Right hindlimb (tissue), 1 donor: ENCODE measurements at regions not wholly inside any gene's neighbourhood (a gene's known extent, or its start where the extent isn't known, plus 50 kb on each side); places are given as distances from the start of the nearest gene placed in this dataset.
"Not testable (repeated sequence)": the region's sequence is repeated elsewhere in the genome, so short reads cannot be mapped to it uniquely, and the experiment has no call there.

Experiments used
- DNase-seq: peaks from one replicate; pipeline ENCODE4 v3.0.0-alpha.2; 2018

DNA sequence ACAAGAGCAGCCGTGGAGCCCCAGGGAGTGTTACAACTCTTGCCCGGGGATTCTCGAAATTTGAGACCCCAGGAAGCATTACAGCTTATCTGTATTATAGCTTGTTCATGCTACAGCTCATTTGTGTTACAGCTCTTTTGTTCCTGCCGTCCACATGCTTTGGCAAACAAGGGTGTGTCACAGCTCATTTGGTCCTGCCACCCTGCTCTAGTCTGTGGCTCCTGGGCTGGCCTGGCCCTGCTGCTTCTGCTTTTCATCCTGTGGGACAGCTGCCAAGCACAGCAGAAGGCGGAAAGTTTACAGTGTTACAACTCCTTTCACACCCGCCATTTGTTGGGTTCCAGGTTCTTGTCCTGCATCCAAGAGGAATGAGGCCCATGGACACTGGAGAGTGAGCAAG is 685.0 kb downstream of the SLCO4C1 start:
- DNase-seq: no peak

DNA sequence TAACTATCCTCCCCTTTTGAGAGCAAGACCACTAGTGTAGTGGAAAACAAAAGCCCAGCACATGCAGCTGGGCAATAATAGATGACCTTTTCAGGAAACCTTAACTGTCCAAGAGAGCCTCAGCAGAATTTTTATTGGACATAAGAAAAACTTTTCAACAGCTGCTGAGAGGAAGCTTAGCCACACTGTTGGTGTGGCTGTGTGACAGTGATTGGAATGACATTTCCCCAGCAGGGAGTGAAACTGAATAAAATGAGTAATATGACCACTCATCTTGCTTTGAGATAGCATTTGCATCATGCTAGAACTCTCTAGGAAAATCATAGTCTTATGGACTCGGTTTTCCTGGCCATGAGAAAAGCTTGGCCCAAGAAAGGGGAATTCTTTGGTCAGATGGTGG is 687.8 kb downstream of the SLCO4C1 start:
- DNase-seq: no peak

DNA sequence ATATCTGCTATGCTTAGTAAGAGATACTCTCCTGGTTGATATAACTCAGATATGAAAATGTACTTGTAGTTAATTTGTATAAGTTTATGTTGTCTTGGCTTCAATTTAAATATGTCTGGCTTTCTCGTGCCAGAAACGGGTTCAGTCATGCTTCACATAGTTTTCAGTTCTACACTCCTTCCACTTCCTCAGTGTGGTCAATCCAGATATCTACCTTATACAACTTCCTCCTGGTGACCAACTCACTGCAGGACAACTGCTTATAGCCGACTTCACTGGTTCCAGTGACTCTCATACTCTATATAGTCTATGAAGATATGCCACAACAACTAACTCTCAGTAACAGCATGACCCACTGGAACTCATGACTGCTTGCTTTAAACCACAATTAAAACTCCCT is 690.4 kb downstream of the SLCO4C1 start:
- no peak for DNase-seq

DNA sequence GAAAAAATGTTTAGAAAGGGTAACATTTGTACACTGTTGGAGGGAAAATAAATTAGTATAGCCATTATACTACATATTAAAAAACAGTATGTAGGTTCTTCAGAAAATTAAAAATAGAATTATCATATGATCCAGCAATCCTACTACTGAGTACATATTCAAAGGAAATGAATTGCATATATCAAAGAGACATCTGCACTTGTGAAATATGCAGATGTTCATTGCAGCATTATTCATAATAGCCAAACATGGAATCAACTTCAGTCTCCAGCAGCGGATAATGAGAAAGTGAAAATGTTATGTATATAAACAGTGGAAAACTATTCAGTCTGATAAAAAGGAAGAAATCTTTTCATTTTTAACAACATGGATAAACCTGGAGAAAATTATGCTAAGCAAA is 695.5 kb downstream of the SLCO4C1 start:
- no peak for DNase-seq

DNA sequence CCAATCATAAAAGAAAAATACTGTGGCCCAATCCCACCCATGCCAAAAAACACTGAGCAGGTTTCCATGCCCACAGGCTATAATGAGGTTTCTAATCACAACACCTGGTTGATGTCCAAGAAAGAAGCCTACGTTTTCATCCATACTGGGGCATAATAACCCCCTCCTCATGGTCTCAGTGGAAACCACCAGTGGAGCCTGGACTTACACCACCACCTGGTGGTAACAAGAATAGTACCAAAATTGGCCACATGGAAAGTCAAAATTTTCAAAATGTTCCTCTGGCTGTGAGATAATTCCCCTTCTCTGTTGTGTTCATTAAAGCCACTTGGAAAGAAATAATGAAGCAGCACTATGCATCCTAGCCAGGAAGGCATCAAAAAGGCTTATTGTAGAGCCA is 687.3 kb upstream of the ST8SIA4 start:
- DNase-seq: no peak

DNA sequence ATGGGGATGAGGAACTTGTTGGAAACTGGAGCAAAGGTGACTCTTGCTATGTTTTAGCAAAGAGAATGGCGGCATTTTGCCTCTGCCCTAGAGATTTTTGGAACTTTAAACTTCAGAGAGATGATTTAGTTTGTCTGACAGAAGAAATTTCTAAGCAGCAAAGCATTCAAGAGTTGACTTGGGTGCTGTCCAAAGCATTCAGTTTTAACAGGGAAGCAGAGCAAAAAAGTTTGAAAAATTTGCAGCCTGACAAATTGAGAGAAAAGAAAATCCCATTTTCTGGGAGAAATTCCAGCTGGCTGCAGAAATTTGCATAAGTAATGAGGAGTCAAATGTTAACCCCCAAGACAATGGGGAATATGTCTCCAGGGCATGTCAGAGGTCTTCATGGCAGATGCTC is 682.3 kb upstream of the ST8SIA4 start:
- no peak for DNase-seq

DNA sequence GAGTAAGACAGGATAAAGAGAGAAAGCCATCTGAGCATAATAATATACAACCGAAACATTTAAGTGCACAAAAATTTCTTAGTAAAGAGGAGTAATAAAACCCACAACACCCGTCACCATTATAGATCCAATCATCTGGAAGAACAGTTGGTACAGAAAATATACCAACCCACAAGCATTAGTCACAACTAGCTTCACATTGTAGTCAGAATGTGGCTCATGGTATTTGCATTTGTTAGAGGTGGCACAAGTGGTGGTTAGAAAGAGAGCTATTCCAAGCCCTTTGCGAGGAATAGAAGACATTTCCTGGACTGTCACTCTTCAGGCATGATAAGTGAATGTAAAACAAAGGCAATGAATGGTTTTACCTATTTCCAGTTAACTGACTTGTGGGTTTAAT is 677.5 kb upstream of the ST8SIA4 start:
- DNase-seq: no peak

DNA sequence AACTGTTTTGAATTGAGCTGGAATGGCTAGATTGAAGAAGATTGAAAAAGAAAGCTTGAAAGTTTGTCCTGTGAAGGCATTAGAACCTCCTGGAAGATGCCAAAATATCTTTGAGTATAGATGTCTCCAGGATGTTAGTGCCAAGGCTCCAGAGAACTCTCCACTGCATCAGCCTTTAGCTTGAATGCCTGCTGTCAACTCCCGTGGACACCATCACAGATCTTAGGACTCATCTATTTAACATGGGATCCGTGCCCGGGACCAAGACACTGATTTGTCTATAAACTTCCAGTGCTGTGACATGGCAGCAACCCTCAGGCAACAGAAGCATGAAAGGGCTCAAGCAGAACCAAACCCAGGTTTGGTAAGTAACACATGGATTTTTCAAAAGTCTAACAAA is 670.9 kb upstream of the ST8SIA4 start:
- DNase-seq: no peak

DNA sequence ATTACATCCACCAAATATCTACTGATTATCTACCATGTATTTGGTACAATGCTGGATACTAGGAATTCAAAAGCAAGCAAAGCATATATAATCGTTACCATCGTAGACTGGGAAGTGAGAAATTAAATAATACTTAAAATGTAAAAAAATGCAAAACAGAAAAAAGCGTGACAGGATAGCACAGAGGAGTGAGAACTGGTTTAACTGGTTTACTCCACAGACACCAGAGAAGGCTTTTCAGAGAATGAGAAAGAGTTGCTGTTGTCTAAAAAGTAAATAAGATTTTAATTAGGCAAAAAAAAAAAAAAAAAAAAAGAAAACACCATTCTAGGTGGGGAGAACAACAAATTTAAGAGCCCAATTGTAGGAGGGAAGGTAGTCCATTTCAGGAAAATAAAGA is 657.9 kb upstream of the ST8SIA4 start:
- no peak for DNase-seq

DNA sequence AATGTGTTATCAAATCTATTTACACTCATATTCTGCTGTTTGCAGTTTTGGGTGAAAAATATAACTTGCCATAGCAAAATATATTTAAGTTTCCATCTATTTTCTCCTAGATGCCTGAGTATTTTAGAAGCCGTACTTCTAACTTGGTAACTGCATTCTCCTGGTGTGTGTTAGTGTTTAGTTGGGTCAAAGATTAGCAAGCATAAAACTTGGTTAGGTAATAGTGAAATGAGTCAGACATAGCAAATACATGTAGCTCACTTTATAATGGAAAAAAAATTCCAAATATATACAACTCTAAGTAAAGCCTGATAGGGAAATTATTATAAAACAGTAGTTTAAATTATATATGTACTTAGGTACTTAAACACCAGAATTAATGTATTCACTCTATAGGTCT is 640.7 kb upstream of the ST8SIA4 start:
- no peak for DNase-seq

DNA sequence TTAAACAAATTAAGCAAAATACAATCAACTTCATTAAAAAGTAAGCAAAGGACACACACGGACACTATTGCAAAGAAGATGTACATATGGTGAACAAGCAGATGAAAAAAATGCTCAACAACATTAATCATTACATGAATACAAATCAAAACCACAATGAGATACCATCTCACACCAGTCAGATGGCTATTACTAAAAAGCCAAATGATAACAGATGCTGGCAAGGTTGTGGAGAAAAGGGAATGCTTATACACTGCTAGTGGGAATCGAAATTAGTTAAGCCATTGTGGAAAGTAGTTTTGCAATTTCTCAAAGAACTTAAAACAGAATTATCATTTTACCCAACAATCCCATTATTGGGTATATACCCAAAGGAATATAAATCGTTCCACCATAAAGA is 636.2 kb upstream of the ST8SIA4 start:
- DNase-seq: no peak

DNA sequence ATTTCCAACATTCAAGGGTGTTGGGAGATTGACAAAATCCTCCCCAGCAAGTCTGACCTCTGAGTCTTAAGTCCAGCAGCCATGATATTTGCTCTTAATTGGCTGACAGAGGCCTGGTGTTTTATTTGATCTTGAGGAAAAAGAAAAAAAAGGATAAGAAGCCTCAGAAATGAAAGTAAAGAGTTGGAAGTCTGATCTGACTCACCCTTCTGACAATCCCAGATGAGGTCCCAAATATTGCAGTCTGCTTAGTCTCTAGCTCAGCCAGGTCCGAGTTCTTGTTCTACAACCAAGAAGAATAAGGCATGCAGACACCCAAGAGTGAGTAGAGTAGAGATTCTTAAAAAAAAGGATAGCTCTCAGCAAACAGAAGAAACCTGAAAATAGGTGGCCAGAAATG is 632.5 kb upstream of the ST8SIA4 start:
- no peak for DNase-seq

DNA sequence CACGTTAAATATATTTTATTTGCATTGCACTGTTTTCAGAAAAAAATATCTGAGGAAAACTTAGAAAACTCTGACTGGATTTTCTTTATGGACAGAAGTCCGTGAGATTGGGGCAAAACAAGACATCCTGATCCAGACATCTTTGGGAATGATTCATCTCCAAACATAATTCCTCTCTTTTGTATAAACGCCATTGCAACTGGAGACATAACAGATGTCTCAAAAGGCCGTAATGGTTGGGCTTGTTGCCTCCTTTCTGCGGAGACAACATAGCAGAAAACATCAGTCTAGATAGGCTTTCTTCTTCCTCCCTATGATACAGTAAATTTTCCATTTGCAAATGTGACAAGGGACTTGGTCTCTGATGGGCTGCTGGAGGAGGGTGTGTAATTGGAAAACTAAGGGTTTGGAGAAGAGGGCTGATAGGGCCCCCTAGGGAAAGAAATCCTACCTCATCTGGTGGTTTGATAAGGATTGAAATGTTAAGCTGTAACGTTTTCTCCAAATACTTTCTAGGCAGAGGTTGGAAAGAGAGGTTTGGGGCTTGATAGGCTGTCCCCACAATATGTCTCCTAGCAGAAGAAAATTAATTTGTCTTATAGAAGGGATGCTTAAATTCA is 631.5 kb upstream of the ST8SIA4 start:
- DNase-seq: no peak

DNA sequence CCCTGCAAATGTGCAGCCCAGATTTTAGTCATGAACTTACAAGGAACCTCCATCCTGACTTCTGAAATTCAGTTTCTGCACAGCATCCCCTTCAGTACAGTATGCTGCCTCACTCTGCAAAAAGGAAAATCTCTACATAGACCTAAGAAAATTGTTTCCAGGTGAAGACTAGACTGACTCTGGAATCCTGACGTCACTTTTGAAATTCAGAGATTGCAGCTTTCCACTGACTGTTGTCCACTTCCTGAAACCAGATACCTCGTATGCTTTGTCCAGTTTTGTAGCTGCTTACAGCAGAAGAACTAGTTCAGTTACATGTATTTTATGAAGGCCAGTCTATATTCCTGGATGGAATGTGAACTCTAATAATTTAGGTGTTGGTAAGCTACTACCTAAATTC is 629.3 kb upstream of the ST8SIA4 start:
- no peak for DNase-seq

DNA sequence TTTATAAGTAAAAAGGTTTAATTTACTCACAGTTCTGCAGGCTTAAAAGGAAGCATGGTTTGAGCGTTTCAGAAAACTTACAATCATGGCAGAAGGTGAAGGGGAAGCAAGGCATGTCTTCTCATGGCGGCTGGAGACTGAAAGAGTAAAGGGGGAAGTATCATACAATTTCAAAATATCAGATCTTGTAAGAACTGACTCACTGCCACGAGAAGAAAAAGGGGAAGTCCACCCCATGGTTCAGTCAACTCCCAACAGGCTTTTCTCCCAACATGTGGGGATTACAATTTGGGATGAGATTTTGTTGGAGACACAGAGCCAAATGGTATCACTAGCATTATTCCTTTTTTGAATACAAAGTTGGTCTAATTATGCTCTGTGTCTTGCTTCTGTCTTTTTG is 627.9 kb upstream of the ST8SIA4 start:
- no peak for DNase-seq

DNA sequence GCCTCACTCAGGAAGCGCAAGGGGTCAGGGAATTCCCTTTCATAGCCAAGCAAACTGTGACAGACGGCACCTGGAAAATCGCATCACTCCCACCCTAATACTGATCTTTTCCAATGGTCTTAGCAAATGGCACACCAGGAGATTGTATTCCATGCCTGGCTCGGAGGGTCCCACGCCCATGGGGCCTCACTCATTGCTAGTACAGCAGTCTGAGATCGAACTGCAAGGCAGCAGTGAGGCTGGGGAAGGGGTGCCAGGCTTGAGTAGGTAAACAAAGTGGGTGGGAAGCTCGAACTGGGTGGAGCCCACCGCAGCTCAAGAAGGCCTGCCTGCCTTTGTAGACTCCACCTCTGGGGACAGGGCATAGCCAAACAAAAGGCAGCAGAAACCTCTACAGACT is 626.0 kb upstream of the ST8SIA4 start:
- DNase-seq: not testable (repeated sequence)

DNA sequence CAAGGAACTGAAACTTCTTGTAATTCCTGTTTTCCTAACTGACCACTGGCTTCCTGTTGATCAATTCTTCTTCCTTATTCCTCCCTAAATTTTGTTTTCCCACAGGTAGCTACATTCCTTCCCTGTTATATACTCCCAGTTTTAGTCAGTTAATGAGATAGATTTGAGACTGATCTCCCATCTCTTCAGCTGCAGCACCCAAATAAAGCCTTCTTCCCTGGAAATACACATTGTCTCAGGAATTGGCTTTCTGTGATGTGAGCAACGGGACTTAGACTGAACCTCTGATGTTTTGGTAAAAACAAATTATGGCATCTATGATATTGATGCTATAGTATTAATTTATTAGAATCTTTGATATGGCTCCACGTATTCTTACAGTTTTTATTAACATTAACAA is 617.3 kb upstream of the ST8SIA4 start:
- no peak for DNase-seq

DNA sequence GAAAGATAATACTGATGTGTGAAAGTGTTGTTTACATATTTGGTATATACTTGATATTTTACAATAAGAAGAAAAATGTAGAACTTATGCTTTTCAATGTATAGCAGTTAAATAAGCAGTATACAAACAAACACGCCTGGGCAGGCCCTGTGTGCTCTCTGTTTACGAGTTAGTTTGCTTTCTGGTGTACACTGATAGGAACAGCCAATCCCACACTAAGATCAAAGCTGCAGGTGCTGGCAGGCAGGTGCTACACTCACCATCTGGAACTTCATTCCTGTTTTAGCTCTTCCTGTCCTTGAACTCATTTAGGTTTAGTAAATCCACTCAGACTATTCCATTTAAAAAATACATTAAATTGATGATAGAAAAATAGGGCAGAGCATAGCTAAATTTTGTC is 614.7 kb upstream of the ST8SIA4 start:
- DNase-seq: no peak

DNA sequence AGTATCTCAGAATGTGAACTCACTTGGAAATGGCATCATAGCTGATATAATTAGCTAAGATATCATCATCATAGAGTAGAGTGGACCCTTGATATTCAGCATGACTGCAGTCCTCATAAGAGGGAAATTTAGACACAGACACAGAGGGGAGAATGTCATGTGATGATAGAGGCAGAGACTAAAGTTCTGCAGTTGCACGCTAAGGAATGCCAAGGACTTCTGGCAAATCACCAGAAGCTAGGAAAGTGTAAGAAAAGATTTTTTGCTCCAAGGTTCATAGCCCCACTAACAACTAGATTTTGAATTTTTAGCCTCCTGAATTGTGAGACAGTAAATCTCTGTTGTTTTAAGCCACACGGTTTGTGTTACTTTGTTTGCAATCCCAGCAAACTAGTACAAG is 612.6 kb upstream of the ST8SIA4 start:
- DNase-seq: no peak

DNA sequence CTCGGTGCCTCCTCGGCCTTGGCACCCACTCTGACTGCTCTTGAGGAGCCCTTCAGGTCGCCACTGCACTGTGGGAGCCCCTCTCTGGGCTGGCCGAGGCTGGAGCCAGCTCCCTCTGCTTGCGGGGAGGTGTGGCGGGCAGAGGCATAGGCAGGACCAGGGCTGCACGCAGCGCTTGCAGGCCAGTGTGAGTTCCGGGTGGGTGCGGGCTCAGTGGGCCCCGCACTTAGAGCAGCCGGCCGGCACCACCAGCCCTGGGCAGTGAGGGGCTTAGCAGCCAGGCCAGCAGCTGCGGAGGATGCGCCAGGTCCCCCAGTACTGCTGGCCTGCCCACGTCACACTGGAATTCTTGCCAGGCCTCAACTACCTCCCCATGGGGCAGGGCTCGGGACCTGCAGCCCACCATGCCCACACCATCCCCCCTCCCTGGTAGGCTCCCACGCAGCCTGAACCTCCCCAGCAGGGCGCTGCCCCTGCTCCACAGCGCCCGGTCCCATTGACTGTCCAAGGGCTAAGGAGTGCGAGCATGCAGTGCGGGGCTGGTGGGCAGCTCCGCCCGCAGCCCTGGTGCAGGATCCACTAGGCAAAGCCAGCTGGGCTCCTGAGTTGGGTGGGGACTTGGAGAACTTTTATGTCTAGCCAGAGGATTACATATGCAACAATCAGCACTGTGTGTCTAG is 602.9 kb upstream of the ST8SIA4 start:
- DNase-seq: no peak

DNA sequence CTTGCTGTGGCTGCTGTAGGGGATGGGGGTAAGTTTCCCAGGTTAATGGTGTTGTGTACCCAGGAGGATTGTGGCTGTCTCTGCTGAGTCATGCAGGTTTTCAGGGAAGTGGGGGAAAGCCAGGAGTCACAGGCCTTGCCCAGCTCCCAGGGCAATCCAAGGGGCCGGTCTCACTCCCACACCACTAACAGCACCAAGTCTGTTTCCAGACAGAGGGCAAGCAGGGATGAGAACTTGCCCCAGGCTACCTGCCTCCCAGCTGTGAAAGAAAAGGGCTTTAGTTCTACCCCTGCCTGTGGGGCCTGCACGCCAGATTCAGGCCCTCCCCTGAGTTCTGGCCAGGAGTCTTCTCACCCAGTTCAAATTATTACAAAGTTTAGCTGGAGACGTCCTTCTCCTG is 579.8 kb upstream of the ST8SIA4 start:
- no peak for DNase-seq

DNA sequence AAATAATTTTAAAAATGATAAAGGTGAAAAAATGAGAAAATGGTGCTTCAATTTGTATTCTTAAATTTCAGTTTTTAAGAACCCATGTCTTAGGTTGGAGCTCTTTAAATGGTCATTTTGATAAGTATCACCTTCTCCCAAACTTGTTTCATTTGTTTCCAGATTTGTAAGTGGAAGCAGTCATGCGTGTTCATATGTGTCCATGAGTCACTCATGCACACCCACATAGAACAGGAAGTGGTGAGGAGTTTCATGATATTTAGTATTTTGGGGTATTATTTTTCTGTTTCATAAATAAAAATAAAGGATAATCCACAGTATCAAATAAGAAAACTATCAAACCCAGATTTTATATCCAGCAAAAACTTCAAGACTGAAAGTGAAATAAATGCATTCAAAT is 570.4 kb upstream of the ST8SIA4 start:
- no peak for DNase-seq

DNA sequence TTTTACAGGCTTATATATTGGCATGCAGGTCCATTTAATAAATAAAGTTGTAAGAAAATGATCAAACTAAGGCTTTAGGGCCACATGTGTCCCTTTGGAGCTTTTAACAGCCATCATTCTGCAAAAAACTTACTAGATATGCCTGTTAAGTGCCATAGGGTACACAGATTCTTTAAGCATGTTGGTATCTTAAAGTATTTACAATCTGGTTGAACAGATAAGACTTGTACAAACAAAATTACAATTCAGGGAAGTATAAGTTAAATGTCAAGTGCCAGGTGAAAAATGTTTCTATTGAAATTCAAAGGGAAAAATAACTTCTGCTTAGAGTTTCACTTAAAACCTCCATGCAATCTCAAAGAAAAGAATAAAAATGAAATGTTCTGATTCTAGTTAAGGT is 558.4 kb upstream of the ST8SIA4 start:
- DNase-seq: no peak

DNA sequence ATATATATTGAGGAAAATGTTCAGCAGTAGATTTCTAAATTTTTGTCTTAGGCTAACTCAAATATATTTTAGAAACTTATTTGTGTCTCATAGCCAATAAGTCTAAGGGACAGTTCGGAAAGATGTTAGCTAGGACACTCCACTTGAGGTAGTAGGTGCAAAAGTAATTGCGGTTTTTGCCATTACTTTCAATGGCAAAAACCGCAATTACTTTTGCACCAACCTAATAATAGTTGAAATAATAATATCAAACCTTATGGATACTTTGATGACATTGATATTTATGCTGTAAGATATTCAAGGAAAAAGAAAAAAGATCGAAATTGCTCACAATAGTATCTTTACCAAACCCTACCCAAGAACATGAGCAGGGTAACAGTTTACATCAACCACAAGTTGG is 555.5 kb upstream of the ST8SIA4 start:
- no peak for DNase-seq

DNA sequence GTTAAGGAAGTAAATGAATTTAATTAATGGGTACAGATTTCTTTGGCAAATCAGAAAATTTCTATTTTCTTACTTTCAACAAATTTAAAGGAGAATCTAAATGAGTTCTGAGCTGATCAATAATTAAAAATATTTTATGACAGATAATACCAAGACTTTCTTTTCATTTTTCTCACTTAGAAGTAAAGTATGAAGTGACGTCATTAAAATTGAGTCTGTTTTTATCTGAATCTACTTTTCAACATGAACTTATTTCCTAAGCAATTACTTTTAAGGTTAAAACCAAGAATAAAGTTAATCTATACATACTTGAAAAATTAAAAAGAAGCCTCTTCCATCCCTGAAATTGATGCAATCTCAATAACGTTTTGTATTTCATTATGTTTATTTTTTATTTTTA is 552.8 kb upstream of the ST8SIA4 start:
- no peak for DNase-seq
